ENCODE measurements at regions not wholly inside any gene's neighbourhood (a gene's known extent, or its start where the extent isn't known, plus 50 kb on each side); places are given as distances from the start of the nearest gene placed in this dataset.

DNA sequence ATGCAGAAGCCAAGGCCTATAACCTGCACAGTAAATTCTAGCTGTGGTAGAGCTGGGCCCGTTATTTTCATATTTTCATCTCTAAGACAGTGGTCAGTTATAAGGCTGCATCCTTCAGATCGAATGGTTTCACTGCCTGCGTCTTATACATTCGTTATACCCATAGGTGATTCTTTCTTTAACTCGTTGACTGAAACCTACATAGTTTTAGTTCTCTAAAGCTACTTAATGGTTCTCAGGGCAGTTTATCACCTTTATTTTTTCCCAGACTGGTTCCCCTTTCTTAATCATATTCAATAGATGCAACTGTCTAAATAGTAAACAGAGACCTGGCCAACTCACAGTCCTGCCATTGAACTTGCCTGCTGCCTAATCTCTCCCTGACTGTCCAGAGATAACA, 615.3 kb upstream of the SLITRK1 start:
- TF ChIP-seq POLR2AphosphoS5 (IDR thresholded peaks at IDR 0.05; ENCODE audit: low read depth, low read length), result no peak
- TF ChIP-seq SIN3A (IDR thresholded peaks at IDR 0.05; ENCODE audit: borderline replicate concordance, insufficient read depth, low read length), result no peak
- no peak for TF ChIP-seq TAF1 (IDR thresholded peaks at IDR 0.05; ENCODE audit: borderline replicate concordance, insufficient read depth, low read length)
- TF ChIP-seq REST (IDR thresholded peaks at IDR 0.05; ENCODE audit: insufficient read depth in 1 of 2, low read depth in 2 of 2, low read length in 2 of 2), result no peak
- TF ChIP-seq FOXP2 (optimal IDR thresholded peaks at IDR 0.05; ENCODE audit: borderline replicate concordance, extremely low read depth, extremely low read length, insufficient read depth), result no peak

- TF ChIP-seq FOXP2 (optimal IDR thresholded peaks at IDR 0.05; ENCODE audit: borderline replicate concordance, extremely low read depth, extremely low read length, insufficient read depth), result no peak
- no peak for TF ChIP-seq TAF1 (IDR thresholded peaks at IDR 0.05; ENCODE audit: borderline replicate concordance, insufficient read depth, low read length)
- TF ChIP-seq SIN3A (IDR thresholded peaks at IDR 0.05; ENCODE audit: borderline replicate concordance, insufficient read depth, low read length), result no peak
- no peak for TF ChIP-seq REST (IDR thresholded peaks at IDR 0.05; ENCODE audit: insufficient read depth in 1 of 2, low read depth in 2 of 2, low read length in 2 of 2)
- no peak for TF ChIP-seq POLR2AphosphoS5 (IDR thresholded peaks at IDR 0.05; ENCODE audit: low read depth, low read length)
Observed at GRCh38 chr13:84491952-84492351, 609.7 kb upstream of the SLITRK1 start.

GRCh38 chr13:84487752-84488151, 605.5 kb upstream of the SLITRK1 start:
- TF ChIP-seq REST (IDR thresholded peaks at IDR 0.05; ENCODE audit: insufficient read depth in 1 of 2, low read depth in 2 of 2, low read length in 2 of 2) (no peak), TAF1 (IDR thresholded peaks at IDR 0.05; ENCODE audit: borderline replicate concordance, insufficient read depth, low read length) (no peak), POLR2AphosphoS5 (IDR thresholded peaks at IDR 0.05; ENCODE audit: low read depth, low read length) (no peak), SIN3A (IDR thresholded peaks at IDR 0.05; ENCODE audit: borderline replicate concordance, insufficient read depth, low read length) (no peak), FOXP2 (optimal IDR thresholded peaks at IDR 0.05; ENCODE audit: borderline replicate concordance, extremely low read depth, extremely low read length, insufficient read depth) (no peak)

DNA sequence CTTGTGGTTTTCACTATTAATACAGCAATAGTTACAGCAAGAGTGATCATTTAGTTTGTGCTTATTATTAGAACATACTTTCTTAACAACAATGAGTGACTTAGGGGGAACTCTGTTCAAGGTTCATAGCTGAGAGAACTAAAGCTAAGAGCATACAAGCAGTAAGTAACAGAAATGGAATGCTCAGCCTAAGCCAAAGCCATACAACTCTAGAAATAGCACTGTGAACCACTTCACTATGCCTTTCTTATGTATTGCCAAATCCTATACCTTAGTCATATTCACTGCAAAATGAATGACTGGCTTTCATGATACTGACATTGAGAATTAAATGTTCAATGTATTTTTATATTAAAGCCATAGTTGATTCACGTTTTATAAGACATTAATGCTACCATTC, 599.7 kb upstream of the SLITRK1 start:
- TF ChIP-seq REST (IDR thresholded peaks at IDR 0.05; ENCODE audit: insufficient read depth in 1 of 2, low read depth in 2 of 2, low read length in 2 of 2) (no peak), FOXP2 (optimal IDR thresholded peaks at IDR 0.05; ENCODE audit: borderline replicate concordance, extremely low read depth, extremely low read length, insufficient read depth) (no peak), POLR2AphosphoS5 (IDR thresholded peaks at IDR 0.05; ENCODE audit: low read depth, low read length) (no peak), TAF1 (IDR thresholded peaks at IDR 0.05; ENCODE audit: borderline replicate concordance, insufficient read depth, low read length) (no peak), SIN3A (IDR thresholded peaks at IDR 0.05; ENCODE audit: borderline replicate concordance, insufficient read depth, low read length) (no peak)

DNA sequence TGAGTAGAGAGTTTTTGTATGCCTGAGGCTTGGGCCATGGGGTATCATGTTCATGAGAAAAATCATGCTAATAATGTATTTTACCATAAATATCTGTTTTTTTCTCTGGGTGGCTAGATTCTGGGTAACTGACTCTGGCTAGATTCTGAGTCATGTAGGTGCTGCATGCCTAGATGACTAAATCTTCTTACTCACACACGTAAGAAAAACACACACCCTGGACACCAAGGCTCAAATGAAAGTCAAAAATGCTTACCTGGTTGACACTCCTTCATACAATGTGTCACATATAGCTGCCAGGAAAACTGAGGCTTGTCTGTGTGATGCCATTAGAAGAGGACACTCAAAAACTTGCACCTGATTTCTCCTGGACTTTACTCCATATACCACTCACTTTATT, 597.4 kb upstream of the SLITRK1 start:
- TF ChIP-seq REST (IDR thresholded peaks at IDR 0.05; ENCODE audit: insufficient read depth in 1 of 2, low read depth in 2 of 2, low read length in 2 of 2), result no peak
- TF ChIP-seq SIN3A (IDR thresholded peaks at IDR 0.05; ENCODE audit: borderline replicate concordance, insufficient read depth, low read length), result no peak
- TF ChIP-seq FOXP2 (optimal IDR thresholded peaks at IDR 0.05; ENCODE audit: borderline replicate concordance, extremely low read depth, extremely low read length, insufficient read depth), result no peak
- TF ChIP-seq TAF1 (IDR thresholded peaks at IDR 0.05; ENCODE audit: borderline replicate concordance, insufficient read depth, low read length), result no peak
- no peak for TF ChIP-seq POLR2AphosphoS5 (IDR thresholded peaks at IDR 0.05; ENCODE audit: low read depth, low read length)
